SK-N-SH (cell line): ENCODE measurements at regions not wholly inside any gene's neighbourhood (a gene's known extent, or its start where the extent isn't known, plus 50 kb on each side); places are given as distances from the start of the nearest gene placed in this dataset.

Experiments
- CTCF ChIP-seq: fragments of 200-600 bp; sonication (generic); IDR thresholded peaks from 2 replicates; pipeline ENCODE4 v1.6.1; 2017; ENCODE audit warnings: antibody characterized with exemption, mild to moderate bottlenecking, moderate library complexity
- ELF1 ChIP-seq: IDR thresholded peaks from 2 replicates; pipeline ENCODE4 v1.4.0; 2012
- EP300 ChIP-seq, 2 experiments: IDR thresholded peaks; 2 replicates each; pipeline versions ENCODE4 v1.4.0 to v1.6.1; 2012; ENCODE audit warnings: borderline replicate concordance in 1 of 2, low read depth in 1 of 2, low read length in 1 of 2
- EZH2phosphoT487 ChIP-seq: fragments of 200-600 bp; sonication (generic); IDR thresholded peaks from 2 replicates; pipeline ENCODE4 v1.6.1; 2017; ENCODE audit warnings: low read depth, mixed run types, mild to moderate bottlenecking, antibody characterized with exemption, moderate library complexity, borderline replicate concordance
- GABPA ChIP-seq: IDR thresholded peaks from 2 replicates; pipeline ENCODE4 v1.4.0; 2012; ENCODE audit warnings: low read depth, mild to moderate bottlenecking
- IRF3 ChIP-seq: fragments of 150-350 bp; IDR thresholded peaks from 2 replicates; pipeline ENCODE4 v1.6.1; 2016; ENCODE audit warnings: mild to moderate bottlenecking, low read depth, low read length
- JUND ChIP-seq: IDR thresholded peaks from 2 replicates; pipeline ENCODE4 v1.4.0; 2012
- POLR2AphosphoS5 ChIP-seq: IDR thresholded peaks from 2 replicates; pipeline ENCODE4 v1.6.1; 2012; ENCODE audit warnings: low read depth, low read length
- REST ChIP-seq: IDR thresholded peaks from 2 replicates; pipeline ENCODE4 v1.6.1; 2012; ENCODE audit warnings: mild to moderate bottlenecking, low read depth, low read length, moderate library complexity

GRCh38 chr5:92917044-92917443 lies 664.0 kb downstream of the NR2F1-AS1 start:
- TF ChIP-seq POLR2AphosphoS5 = no peak
- no peak for TF ChIP-seq JUND
- TF ChIP-seq GABPA = no peak
- no peak for TF ChIP-seq EP300 (IDR thresholded peaks at IDR 0.05; ENCODE audit: borderline replicate concordance in 1 of 2, low read depth in 1 of 2, low read length in 1 of 2)
- TF ChIP-seq IRF3 = no peak
- TF ChIP-seq CTCF = no peak
- TF ChIP-seq REST = no peak
- TF ChIP-seq EZH2phosphoT487 = no peak
- TF ChIP-seq ELF1 = no peak
